ENCODE measurements at regions not wholly inside any gene's neighbourhood (a gene's known extent, or its start where the extent isn't known, plus 50 kb on each side); places are given as distances from the start of the nearest gene placed in this dataset.
"Not testable (repeated sequence)": the region's sequence is repeated elsewhere in the genome, so short reads cannot be mapped to it uniquely, and the experiment has no call there.

DNA sequence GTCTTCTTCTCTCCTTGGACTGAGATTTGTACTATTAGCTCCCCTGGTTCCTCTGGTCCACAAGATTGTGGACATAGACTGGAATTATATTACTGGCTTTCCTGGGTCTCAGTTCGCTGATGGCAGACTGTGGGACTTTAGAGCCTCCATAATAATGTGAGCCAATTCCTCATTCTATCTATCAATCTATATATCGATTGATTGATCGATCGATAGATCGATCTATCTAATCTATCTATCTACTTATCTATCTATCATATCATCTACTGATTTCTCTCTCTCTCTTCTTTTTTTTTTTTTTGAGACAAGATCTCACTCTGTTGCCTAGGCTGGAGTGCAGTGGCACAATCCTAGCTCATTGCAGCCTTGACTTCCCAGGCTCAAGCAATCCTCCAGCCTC lies 51.5 kb upstream of the DDR1 start:
- in situ Hi-C loops (cut with MboI; ENCODE audit: low sequenced_read_pairs) = no loop called here

DNA sequence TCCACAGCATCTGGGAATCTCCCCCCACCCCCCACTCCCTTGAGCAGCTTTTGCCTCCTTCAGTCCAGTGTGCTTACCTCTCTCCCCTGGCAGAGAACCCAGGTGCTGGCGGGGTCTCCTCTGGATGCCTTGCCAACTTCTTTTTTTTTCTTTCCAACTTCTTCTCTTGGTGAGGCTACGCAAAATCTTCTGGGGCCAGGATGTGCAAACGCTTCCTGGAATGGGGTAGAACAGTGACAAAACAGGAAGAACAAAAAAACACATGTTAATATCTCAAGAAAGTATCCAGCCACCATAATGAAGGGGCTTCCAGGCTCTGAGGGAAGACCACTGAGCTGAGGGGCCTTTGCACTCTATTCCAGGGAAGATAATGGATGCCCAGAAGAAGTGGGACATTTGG lies 53.9 kb upstream of the DDR1 start:
- in situ Hi-C loops (cut with MboI; ENCODE audit: low sequenced_read_pairs) = no loop called here

DNA sequence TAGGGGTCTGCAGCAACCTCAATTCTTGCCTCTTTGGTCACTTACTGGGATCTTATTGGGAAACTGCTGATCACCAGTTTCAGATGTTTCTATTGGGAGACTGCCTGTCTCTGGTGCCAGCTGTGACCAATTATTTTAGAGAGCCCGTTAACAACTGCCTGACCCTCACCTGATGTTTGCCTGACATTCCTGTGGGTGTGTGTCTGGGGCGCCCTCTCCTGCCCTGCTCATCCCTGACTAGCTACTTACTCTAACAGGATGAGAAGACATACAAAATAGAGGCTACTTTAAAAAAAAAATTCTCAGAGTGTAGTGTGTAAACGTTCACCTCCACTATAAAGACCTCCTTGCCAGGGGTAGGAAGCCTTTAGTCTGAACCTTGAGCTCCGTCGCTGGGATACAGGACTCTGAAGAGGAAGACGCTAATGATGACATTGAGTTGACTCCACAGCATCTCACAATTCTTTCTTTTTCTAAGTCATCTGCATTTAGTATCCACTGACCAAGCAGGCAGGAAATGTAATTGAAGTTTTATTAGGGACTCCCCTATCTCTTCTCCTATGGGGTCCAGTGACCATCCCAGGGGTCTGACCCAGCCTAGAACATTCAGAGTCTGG lies 54.6 kb upstream of the DDR1 start:
- in situ Hi-C loops (cut with MboI; ENCODE audit: low sequenced_read_pairs) = loop anchor here (10.0 kb wide), 2 partner anchors 85 to 255 kb away; partner anchors contain the start of genes FLOT1 and IER3

DNA sequence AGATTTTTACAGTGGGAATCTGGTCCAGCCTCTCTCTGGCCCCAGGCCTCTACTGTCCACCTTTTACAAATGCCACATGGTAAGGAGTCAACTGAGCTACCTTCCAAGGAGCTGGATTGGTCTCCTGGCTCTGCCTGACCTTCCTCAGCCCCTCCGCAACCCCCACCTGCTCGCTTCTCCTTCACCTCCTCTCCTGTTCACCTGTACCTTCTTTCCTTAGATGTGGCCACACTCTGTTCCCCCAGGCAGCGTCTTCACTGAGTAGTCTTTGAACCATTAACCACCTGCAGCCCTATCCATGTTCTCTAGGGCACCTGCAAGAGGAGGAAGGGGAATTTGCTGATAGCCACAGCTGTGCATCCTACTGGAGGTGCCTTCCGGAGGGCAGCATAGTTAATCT lies 55.3 kb upstream of the DDR1 start:
- in situ Hi-C loops (cut with MboI; ENCODE audit: low sequenced_read_pairs) = loop anchor here (10.0 kb wide), 2 partner anchors 84 to 256 kb away; partner anchors contain the start of genes FLOT1 and IER3

DNA sequence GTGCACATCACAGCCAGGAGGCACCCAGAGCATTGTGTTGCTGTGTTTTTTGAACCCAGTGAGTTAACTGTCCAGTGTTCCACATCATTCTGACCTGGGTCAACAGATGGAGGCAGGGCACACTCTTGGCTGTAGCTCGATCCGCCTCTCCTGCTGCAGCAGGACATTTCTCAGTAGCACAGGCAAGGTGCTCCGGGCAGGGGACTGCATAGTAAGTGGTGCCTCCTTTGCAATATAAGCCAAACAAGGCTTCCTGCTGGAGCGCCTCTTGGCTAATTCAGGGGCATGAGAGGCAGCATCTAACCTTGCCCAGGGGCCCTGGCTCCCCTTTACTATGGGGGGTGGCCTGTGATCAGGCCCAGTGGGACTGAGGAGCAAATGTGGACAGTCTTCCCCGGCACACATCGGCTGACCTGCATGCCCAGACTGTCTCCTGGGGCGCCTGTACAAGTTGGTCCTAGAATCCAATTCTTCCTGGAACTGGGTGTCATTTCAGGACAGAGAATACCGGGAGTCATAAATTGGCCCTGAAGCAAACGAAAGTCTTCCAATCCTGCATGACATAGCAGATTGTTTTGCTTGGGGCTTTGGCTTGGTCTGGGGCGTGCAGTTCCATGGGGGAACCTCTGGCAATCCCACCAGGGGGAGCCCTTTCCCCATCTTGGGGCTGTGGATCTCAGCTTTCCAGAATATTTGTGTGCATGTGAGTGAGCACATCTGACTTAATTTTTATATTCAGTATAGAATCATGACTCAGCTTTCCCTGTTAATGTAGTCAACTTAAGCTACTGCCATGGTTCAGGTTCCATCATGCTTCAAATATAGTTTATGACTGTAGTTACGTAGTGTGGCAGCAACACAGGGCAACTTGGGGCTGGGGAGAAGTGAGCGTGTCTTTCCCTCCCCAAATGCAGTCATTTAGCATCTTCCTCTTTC lies 56.0 kb upstream of the DDR1 start:
- in situ Hi-C loops (cut with MboI; ENCODE audit: low sequenced_read_pairs) = loop anchor here (10.0 kb wide), 2 partner anchors 83 to 257 kb away; partner anchors contain the start of genes FLOT1 and IER3

DNA sequence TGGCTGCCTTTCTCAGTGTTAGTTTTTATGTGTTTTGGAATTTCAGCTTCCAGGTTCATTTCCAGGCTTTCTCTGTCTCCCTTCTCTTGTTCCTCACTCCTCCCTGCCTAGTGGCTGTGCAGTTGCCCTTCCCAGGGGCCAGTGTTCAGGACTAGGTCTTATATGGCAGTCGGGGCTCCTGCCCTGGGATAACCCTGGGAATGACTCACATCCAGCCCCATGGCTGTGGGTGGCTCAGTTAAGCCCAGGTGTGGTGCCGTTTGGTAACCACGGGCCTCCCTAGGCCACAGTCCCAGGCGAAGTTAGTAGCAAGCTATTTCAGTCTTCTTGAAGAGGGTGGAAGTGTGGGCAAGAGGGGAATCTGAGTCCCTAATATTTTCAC lies 57.4 kb upstream of the DDR1 start:
- in situ Hi-C loops (cut with MboI; ENCODE audit: low sequenced_read_pairs) = loop anchor here (10.0 kb wide), 2 partner anchors 82 to 258 kb away; partner anchors contain the start of genes FLOT1 and IER3

DNA sequence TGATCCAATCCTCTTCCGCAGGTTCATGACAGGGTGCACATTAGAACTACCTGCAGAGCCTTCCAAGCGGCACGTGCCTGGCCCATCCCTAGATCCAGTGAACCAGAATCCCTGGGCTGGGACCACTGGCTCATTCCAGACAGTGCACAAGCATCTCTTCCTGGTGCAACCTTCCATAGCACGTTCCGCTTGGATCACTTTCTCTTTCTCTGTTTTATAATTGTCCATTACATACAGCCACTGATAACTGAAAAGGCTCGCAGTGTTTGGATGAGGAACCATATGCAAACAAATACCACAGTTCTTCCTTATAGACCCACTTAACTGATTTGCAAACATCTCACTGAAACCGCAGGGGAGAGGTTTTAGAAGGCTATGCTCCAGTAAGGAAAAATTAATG lies 59.6 kb upstream of the DDR1 start:
- in situ Hi-C loops (cut with MboI; ENCODE audit: low sequenced_read_pairs) = loop anchor here (10.0 kb wide), 2 partner anchors 80 to 260 kb away; partner anchors contain the start of genes FLOT1 and IER3

DNA sequence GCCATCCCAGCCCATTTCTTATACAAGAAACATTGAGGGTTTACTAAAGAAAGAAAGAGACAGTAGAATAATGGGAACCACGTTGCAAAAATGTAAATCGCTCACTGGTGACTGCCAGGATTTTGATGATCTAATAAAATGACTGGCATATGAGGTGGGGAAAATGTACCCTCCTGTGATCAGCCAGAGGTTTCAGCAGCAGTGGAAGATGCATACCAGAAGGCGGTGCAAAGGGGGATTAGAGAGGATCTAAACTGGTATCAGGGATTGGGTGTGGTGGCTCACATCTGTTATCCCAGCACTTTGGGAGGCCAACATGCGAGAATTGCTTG lies 60.8 kb upstream of the DDR1 start:
- in situ Hi-C loops (cut with MboI; ENCODE audit: low sequenced_read_pairs) = loop anchor here (10.0 kb wide), 2 partner anchors 79 to 261 kb away; partner anchors contain the start of genes FLOT1 and IER3

DNA sequence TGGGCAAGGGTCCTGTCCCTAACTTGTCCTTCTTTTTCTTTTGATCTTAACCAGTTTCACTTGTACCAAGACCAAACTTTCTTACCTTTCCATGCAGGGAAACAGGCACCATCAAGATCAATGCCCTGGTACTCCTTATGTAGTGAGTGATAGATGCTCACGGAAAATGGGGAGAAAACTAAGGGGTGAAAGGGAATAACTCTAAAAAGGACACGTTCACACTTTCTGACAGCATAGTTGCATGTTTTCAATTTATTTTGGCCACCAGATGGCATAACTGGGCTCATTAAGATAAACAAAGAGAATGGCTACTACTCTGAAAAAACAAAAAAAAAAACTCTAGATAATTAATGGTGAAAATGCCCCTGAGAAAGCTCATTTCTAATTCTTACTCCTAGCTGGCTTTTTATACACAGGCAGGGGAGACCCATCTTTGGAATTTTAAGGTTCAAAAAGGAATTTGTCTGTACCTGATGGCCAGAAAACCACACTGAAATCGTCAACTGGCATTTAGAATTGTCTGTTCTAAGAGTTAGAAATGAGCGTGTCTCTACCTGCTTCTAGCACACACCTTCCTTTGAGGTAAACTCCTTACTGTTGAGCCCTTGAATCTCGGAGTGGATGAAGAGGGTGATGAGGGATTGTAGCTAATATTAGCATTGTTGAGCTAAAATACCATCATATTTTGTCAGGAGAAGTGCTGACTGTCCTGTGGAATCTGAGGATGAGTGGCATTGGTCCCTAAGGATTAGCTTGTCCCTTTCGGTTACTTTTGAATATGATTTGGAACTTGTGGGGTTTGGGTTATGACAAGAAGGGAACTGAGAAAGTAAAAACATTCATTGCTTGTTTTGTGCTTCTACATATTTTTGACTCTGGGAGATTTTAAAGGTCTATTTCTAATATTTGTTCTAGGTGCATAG lies 62.2 kb upstream of the DDR1 start:
- in situ Hi-C loops (cut with MboI; ENCODE audit: low sequenced_read_pairs) = loop anchor here (10.0 kb wide), 2 partner anchors 77 to 263 kb away; partner anchors contain the start of genes FLOT1 and IER3

DNA sequence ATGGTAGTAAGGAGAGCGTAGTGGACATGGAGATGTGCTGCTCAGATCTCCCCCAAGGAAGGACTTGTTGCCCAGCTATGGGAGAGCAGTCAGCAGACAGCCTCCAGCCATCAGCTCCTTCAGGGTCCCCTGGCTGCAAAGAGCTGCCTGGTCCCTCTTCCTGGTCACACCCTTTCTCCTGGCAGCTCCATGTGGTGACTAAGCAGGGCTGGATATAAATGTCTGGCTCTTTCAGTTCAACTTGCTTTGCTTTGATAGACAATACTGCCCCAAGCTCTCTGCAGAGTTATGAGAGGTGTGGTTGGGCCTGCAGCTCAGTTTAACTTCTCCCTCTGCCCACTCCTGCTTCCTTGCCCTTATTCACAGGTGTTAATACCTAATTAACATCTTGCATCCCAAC lies 64.1 kb upstream of the DDR1 start:
- in situ Hi-C loops (cut with MboI; ENCODE audit: low sequenced_read_pairs) = loop anchor here (10.0 kb wide), 2 partner anchors 75 to 265 kb away; partner anchors contain the start of genes FLOT1 and IER3

DNA sequence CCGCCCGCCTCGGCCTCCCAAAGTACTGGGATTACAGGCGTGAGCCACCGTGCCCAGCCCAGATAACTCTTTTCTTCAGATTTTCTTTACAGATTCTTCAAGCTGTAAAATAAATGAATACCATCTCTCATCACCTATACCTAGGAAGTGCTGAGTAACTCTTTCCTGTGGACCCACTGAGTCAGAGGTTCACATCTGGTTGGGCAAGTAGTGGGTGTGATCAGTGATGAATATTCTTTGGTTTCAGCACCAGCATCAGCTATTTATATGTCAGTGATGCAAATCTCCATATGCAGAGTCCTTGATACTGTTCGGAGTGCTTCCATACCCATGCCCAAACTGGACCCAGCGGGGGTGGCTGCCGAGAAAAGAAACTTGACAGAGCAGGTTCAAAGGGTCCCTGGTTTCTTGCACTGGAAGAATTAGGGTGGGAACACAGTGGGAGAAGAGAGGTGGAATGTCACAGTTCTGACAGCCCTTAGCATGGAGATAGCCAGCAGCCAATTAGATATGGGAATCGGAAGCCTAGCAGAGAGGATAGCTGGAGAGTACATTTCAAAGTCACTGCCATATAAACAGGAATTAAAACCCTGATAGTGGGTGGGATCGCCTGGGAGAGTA lies 64.9 kb upstream of the DDR1 start:
- in situ Hi-C loops (cut with MboI; ENCODE audit: low sequenced_read_pairs) = no loop called here

DNA sequence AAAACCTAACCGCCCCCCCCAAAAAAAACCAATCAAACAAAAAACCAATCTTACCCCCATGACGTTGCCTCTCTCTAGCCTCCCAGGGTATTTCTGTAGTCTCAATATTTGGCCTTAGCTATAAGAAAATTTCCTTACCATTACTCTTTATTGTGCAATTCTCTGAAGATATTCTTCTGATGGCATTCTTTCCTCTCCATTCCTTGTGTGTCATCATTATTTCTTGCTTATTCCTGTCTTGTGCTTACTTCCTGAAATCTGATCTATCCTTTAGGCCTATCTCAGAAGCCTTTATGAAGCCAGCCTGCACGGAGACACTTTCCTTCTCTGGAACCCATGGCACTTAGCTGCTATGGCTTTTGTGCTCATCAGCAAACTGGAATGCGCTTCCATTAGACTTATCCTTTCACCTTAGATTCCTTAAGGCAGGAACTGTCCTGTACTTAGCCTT lies 65.9 kb upstream of the DDR1 start:
- in situ Hi-C loops (cut with MboI; ENCODE audit: low sequenced_read_pairs) = no loop called here

DNA sequence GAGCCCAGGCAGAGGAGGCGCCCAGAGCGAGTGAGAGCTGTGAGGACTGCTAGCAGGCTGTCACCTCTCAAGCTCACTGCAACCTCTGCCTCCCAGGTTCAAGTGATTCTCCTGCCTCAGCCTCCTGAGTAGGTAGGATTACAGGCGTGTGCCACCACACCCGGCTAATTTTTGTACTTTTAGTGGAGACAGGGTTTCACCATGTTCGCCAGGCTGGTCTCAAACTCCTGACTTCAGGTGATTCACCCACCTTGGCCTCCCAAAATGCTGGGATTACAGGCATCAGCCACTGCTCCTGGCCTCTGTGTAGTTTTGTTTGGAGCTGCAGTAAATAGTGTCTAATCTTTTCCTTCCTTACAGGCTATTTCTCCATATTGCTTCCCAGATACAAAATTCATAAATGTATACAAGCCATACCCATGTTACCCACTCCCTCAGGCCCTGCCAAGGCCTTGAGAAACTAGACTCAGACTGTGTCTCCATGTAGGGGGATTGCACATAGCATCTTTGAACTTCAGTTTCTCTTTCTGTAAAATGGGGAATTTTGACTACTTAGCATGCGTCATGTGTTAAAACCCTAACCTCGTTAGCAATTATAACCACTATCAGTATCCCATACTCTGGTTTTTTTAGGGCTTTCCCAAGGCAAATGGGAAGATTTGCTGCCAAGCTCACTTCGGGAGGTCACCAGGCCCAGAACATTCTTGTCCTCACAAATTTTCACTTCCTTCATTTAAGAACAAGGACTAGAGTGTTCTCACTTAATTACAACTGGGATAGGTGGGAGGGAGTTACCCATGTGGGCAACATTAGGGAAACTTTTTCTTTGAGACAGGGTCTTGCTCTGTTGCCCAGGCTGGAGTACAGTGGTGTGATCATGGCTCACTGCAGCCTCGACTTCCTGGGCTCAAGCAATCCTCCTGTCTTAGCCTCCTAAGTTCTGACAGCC lies 67.3 kb upstream of the DDR1 start:
- in situ Hi-C loops (cut with MboI; ENCODE audit: low sequenced_read_pairs) = no loop called here

DNA sequence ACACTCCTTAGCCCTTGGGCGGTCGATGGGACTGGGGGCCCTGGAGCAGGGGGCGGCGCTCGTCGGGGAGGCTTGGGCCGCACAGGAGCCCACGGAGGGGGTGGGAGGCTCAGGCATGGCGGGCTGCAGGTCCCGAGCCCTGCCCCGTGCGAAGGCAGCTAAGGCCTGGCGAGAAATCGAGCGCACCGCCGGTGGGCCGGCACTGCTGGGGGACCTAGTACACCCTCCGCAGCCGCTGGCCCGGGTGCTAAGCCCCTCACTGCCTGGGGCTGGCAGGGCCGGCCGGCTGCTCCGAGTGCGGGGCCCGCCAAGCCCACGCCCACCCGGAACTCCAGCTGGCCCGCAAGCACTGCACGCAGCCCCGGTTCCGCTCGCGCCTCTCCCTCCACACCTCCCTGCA lies 68.0 kb upstream of the DDR1 start:
- in situ Hi-C loops (cut with MboI; ENCODE audit: low sequenced_read_pairs) = not testable (repeated sequence)

DNA sequence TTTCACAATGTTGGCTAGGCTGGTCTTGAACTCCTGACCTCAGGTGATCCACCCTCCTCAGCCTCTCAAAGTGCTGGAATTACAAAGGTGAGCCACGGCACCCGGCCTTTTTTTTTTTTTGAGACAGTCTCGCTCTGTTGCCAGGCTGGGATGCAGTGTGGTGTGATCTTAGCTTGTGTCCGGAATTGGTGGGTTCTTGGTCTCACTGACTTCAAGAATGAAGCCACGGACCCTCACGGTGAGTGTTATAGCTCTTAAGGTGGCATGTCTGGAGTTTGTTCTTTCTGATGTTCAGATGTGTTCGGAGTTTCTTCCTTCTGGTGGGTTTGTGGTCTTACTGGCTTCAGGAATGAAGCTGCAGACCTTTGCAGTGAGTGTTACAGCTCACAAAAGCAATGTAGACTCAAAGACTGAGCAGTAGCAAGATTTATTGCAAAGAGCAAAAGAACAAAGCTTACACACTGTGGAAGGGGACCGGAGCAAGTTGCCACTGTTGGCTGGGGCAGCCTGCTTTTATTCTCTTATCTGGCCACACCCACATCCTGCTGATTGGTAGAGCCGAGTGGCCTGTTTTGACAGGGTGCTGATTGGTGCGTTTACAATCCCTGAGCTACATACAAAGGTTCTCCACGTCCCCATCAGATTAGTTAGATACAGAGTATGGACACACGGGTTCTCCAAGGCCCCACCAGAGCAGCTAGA lies 69.1 kb upstream of the DDR1 start:
- in situ Hi-C loops (cut with MboI; ENCODE audit: low sequenced_read_pairs) = not testable (repeated sequence)

DNA sequence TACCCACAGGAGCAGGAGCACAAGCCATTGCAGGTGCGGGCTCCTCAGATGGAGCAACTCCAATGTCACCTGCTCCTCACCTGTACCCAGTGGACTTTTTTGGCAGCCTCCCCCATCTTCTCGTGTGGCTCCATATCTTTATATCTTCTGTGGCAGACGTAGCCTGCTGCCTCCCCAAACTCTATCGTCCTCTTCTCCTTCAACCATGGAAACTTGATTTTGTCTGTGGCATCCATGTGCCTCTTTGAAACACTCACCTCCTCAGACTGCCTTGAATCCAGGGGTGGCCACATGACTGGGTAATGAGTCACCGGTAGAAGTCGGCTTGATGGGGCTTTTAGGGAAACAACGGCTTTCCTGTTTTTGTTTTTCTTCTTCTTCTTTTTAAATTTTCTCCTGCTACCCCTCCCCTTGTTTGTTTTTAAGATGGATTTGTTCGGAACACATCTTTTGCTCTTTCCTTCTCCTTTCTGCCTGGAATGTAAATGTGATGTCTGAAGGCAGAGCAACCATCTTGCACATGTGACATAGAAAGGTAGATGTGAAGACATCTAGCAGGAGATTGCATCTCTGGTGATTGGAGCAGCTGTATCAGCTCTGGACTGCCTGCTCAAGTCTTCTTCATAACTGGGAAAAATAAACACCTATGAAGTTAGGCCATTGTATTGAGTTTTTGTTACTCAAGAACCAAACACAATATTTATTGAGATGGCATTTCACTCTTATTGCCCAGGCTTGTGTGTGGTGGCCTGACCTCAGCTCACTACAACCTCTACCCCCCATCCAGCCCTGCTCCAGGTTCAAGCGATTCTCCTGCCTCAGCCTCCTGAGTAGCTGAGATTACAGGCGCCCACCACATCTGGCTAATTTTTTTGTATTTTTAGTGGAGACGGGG lies 69.9 kb upstream of the DDR1 start:
- in situ Hi-C loops (cut with MboI; ENCODE audit: low sequenced_read_pairs) = no loop called here

DNA sequence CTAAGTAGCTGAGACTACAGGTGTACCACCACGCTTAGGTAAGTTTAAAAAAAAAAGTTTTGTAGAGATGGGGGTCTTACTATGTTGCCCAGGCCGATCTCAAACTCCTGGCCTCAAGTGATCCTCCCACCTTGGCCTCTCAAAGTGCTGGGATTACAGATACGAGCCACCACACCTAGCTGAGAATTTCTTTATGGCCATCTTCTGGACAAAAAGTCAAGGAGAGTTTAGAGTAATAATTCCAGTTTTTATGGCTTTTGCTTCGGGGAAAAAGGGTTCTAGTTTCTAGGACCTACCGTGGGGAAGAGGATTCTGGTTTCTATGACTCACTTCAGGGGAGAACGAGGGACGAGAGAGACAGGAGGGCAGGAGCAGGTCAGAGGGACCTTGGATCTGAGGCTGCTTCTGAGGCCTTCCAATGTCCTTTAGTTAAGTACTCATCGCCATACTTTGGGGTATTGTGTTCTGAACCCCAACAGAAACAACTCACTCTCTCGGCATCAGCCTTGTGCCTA lies 69.3 kb upstream of the IER3 start:
- in situ Hi-C loops (cut with MboI; ENCODE audit: low sequenced_read_pairs) = no loop called here
